Activated CD4-positive, alpha-beta T cell treated with anti-CD3 and anti-CD28 coated beads for 1 hour (primary cell): ENCODE measurements at regions not wholly inside any gene's neighbourhood (a gene's known extent, or its start where the extent isn't known, plus 50 kb on each side); places are given as distances from the start of the nearest gene placed in this dataset.

ENCODE experiments used
- DNase-seq: peaks from one replicate; pipeline ENCODE4 v3.0.0-alpha.2; 2020

DNA sequence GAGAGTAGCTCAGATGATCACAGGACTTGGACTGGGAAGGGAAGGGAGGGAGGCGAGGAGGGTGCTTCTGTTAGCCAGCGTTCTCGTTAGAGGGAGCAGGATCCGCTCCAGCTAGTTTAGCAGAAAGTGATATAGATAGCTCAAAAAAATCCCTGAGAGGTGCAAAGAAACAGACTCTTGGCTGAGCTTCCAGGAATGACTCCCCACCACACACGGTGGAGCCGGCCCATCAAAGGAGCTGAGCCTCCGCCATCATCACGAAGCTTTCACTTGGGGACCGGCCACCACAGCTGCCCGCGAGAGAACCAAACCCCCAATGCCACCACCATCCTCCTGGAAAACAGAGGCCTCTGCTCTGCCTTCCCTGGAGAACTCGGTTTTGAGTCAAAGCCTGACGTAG is 124.6 kb upstream of the BCL2L14 start:
- no peak for DNase-seq

DNA sequence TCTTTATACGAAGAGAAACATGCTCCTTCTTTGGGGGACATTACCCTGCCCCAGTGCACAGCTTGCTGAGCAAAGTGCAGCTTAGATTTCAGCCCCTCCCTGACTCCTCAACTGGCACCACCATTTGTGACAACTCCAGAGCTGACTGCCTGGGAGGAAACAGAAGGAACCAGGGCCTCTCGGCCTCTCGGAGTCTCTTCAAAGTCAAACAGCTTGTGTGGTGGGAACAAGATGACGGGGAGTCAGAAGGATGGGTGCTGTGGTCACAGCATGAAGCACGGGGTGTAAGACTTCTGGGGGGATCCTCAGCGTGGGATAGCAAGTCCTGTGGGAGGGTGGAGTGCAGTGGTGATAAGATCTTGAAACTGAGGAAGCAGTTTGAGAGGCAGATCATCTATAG is 123.5 kb upstream of the BCL2L14 start:
- no peak for DNase-seq

DNA sequence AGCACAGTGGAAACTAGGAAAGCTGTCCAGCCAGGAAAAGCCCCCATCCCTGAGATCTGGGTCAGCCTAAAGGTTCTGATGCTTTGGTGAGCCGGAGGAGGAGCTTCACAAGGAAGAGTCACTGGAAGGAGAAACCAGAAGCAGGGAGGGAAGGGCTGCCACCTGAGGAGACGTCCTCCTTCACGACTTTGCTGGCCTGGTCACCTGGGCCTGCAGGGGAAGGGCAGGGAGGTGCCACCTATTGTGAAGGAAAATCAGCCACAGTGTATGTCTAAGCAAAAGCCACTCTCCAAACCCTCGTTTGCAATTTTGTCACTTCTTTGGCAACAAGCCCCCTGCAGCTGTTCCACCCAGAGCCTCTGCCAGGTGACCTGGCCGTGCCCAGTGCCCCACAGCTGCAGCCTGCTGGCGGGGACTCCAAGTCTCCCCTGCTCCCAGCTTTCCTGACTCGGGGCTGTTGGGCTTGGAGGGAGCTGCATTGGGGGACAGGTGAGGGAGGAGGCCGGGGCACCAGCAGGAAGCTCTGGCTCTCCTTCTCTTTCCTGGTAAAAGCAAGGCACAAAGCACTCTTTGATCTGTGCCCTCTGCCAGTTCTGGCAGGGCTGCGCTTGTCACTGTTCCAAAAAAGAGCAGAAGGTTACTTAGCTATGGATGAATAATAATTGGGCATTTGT is 120.9 kb upstream of the BCL2L14 start:
- DNase-seq, result no peak

DNA sequence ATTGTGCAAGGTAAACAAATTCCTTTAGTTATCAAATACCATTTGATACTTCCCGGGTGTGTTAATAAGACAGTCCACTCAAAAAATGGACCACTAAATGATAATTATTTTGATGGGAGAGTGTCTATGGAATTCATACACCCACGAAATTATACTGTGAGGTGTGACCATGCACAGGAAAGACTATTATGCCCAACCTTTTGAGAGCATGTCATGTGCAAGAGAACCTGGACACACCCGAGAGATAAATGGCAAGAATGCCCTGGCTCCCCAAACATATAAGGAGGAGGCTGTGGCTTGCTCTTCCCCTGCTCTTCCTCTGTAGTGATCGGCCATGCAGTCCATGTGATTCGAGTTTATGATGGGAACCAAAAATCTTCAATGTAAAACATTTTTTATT is 119.5 kb upstream of the BCL2L14 start:
- DNase-seq, result no peak

DNA sequence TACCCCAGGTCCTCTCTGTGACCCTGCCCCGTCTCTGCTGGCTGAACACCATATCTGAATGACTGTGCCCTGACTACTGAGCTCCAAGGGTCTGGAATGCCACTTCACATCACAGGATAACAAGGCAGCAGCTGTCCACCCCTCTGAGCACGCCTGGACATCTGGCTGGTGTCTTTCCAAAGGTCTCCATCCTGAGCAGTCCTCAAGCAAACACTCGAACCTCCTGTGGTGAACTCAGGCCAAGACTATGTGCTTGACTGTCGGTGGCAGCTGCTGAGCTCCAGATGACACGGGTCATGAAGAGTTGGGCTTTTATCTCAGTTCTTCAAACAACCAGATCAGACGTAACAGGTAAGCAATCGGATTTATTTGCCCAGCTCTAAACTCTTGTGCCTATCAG is 117.2 kb upstream of the BCL2L14 start:
- no peak for DNase-seq

DNA sequence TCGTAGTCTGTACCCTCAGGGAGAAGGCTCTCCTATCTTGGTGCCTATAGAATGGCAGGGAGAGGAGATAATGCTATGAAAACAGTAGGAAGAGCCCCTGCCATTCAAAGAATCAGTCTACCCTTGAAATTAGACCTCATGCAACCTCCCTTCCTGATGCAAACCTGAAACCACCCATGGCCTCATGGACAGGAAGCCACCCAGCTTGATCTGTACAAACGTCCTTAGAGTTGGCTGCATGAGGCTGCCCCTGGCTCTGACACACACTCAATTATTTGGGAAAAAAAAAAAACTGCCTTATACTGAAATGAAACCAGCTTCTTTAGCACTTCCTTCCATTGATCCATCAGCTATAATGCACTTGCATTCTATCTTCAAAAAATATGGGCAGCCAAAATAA is 116.6 kb upstream of the BCL2L14 start:
- DNase-seq, result no peak

DNA sequence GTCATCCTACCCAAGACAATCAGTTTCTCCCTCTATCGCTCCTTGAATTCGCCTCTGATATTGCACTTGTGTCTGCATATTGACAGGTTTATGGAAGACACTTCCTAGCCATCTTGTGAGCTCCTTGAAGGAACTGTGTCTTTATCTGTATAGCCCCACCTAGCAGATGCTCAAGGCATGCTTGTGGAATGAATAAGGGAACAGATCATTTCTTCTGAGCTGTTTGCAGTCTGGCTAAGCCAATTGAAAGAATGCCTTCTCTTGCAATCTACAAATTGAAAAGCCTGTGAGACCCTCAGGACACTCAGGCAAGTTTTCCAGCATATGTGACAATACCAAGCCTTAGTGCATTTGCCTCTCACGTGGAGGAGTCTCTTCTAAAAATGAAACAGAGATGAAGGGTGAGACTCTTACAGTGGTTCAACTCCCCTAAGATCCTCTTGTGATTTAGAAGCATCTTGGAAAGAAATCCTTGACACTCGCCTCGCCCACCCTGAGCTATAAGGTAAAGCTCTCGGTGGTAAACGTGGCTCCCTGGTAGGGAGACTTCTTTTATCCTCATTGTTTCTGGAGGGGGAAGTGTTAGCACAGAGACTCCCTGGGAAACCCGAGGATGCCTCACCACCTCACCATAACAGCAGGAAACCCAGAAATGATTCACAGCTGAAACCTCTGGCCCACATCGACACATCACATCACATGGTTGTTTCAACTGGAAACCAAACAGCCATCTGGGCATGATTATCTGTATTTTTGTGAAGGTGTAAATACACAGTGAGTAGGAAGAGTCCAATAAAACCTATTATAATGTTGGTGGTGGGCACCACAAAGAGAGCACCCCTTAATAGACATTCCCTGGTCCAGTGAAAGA is 112.3 kb upstream of the BCL2L14 start:
- DNase-seq, result no peak

- DNase-seq, result no peak
These were observed 111.5 kb upstream of the BCL2L14 start for GRCh38 chr12:11959117-11959823.

DNA sequence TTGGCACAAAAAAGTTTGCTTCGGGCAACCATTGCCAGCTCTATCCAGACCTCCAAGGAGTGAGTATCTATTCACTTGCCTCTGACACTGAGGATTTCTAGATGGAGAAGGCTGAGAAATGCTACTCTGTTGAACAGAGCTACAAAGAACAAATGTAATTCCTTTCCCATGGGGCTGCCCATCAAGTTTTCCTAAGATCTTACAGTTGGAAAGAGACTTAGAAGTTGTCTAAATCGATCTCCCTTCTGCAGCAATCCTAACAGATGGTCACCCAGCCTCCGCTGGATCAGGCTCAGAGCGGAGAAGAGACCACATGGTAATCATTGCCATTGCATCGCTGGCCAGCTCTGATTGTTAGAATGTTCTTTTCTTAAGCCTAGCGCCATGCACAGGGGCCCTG is 110.1 kb upstream of the BCL2L14 start:
- no peak for DNase-seq

DNA sequence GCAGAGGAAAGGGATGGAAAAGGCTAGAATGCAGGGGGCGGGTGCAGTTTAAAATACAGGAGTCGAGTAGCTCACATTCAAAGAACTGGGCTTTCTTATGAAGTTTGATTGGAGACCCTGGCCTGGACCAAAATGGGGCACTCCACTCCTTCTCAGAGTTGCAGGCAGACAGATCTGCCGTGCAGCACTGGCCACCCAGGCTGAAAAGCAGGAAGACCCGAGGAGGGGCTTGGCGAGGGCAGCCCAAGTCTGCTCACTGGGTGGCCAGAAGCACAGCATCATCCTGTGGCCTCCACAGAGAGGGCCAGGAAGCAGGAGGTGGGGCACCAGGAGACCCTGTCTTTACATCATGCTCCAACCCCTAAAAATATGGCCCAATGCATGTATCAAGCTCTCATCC is 109.1 kb upstream of the BCL2L14 start:
- no peak for DNase-seq

DNA sequence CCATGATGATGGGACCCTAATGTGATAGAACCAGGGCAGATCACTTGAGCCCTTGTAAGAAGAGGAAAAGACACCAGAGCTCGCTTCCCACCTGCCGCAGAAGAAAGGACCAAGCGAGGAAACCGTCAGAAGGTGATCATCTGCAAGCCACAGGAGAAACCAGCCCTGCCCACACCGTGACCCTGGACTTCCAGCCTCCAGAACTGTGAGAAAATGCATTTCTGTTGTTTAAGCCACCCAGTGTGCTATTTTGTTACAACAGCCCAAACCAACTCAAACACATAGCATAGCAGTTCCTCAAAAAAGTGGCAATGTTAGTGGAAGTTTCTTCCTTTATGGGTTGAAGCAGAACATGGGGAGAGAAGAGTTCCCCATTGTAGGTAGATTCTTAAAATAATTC is 107.9 kb upstream of the BCL2L14 start:
- DNase-seq, result no peak

DNA sequence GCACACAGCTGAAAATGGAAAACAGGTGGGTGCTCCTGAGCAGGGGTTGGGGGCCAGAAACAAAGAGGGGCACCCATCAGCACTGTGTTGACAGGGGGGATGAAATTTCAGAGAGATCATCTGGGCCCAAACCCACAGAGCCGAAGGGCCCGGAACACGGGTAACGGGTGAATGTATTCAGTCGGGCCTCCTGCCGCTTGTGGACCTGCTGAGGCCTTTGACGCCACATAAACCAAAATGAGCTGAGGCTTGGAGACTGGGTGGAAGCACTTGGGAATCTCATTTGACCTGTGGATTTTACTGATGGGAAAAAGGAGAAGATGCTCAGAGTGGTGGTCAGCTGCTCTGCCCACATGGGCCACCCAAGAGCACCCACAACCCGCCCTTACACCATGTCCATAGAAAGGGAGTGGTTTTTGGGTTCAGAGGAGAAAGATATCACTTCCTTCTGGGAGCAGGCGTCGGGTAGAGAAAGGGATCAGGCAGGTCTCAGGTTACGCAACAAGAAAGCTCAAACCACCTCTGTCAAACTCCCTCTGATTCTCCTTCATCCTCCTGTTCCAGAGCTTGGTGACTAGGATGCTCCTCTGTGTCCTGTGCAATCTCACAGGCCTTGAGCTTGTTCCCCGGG is 106.8 kb upstream of the BCL2L14 start:
- no peak for DNase-seq

- no peak for DNase-seq
These were observed 105.4 kb upstream of the BCL2L14 start for GRCh38 chr12:11965258-11965910.

- DNase-seq, result no peak
These were observed 103.2 kb upstream of the BCL2L14 start for GRCh38 chr12:11967376-11968047.

- no peak for DNase-seq
These were observed 102.7 kb upstream of the BCL2L14 start for GRCh38 chr12:11968048-11968383.

DNA sequence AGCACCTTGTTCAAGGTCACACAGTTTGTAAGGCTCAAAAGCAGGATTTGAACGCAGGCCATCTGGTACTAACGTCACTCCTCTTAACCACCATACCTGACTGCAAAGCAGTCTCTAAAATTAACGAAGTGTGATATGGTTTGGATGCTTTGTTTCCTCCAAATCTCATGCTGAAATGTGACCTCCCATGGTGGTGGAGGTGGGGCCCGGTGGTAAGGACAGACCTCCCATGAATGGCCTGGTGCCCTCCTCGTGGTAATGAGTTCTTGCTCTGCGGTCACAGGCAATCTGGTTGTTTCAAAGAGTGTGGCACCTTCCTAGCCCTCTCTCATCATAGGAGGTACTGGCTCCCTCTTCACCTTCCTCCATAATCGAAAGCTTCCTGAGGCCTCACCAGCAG is 102.2 kb upstream of the BCL2L14 start:
- DNase-seq, result no peak

- DNase-seq, result no peak
These were observed 101.1 kb upstream of the BCL2L14 start for GRCh38 chr12:11969437-11970154.

- DNase-seq, result no peak
These were observed 100.6 kb upstream of the BCL2L14 start for GRCh38 chr12:11970155-11970520.

- no peak for DNase-seq
These were observed 97.3 kb upstream of the BCL2L14 start for GRCh38 chr12:11973396-11973795.

- DNase-seq, result no peak
These were observed 94.7 kb upstream of the BCL2L14 start for GRCh38 chr12:11976005-11976404.

GRCh38 chr12:11978726-11979384 is 91.9 kb upstream of the BCL2L14 start:
- DNase-seq, result no peak
